PC-3 (cell line): ENCODE measurements at regions not wholly inside any gene's neighbourhood (a gene's known extent, or its start where the extent isn't known, plus 50 kb on each side); places are given as distances from the start of the nearest gene placed in this dataset.
A peak's percentile ranks its signal among the peaks of the same experiment; 100 is the strongest.

ENCODE experiments used
- ATAC-seq: fragments of 200-7000 bp; cut with Tn5 transposase; 2 replicates; pipeline ENCODE4 v1.9.1; 2020; ENCODE audit warnings: mild to moderate bottlenecking, moderate library complexity
- BruUV-seq: library from RNA; stranded (reverse); fragments of 400-500 nt; replicated peaks from 2 replicates; lab custom pipeline; 2021; lab: Mats Ljungman, UMichigan
- CTCF ChIA-PET: fragments of 300-600 bp; sonication (Branson Sonifier 250); formaldehyde crosslinking; loops from one replicate; lab custom pipeline; 2022; ENCODE audit warnings: antibody characterized with exemption; lab: Charles Lee
- POLR2A ChIA-PET: fragments of 300-600 bp; sonication (Branson Sonifier 250); formaldehyde crosslinking; loops from one replicate; lab custom pipeline; 2022; ENCODE audit warnings: antibody characterized with exemption; ENCODE audit not compliant: unreplicated experiment; lab: Charles Lee
- DNase-seq: peaks from one replicate; pipeline ENCODE4 v3.0.0-alpha.2; 2015
- H2AFZ ChIP-seq: fragments of 300-600 bp; sonication (generic); 2 replicates; pipeline ENCODE4 v1.6.0; 2016; ENCODE audit warnings: antibody characterized with exemption, low read length
- H3F3A ChIP-seq: fragments of 300-600 bp; sonication (generic); one replicate; pipeline ENCODE4 v1.6.0; 2017; ENCODE audit warnings: antibody characterized with exemption, low read length, control low read depth, mild to moderate bottlenecking; ENCODE audit not compliant: unreplicated experiment
- H3K27ac ChIP-seq: fragments of 300-600 bp; sonication (generic); 2 replicates; pipeline ENCODE4 v1.5.1; 2016; ENCODE audit warnings: mild to moderate bottlenecking, low read length
- H3K27me3 ChIP-seq: fragments of 300-600 bp; sonication (generic); 2 replicates; pipeline ENCODE4 v1.6.1; 2016; ENCODE audit warnings: low read length, mixed read lengths
- H3K36me3 ChIP-seq: fragments of 300-600 bp; sonication (generic); 2 replicates; pipeline ENCODE4 v1.6.1; 2016; ENCODE audit warnings: low read depth, mixed run types, low read length, mixed read lengths
- H3K4me1 ChIP-seq: fragments of 300-600 bp; sonication (generic); 2 replicates; pipeline ENCODE4 v1.5.1; 2016; ENCODE audit warnings: low read length; ENCODE audit not compliant: insufficient read depth
- H3K4me2 ChIP-seq: fragments of 300-600 bp; sonication (generic); 2 replicates; pipeline ENCODE4 v1.6.0; 2016; ENCODE audit warnings: low read length
- H3K4me3 ChIP-seq: fragments of 300-600 bp; sonication (generic); 2 replicates; pipeline ENCODE4 v1.5.1; 2016; ENCODE audit warnings: mild to moderate bottlenecking, low read length, mixed read lengths
- H3K79me2 ChIP-seq: fragments of 300-600 bp; sonication (generic); 2 replicates; pipeline ENCODE4 v1.6.1; 2017; ENCODE audit warnings: low read length, mixed read lengths
- H3K9ac ChIP-seq: fragments of 300-600 bp; sonication (generic); 2 replicates; pipeline ENCODE4 v1.6.0; 2016; ENCODE audit warnings: mild to moderate bottlenecking, low read length
- H3K9me2 ChIP-seq: fragments of 300-600 bp; sonication (generic); replicated peaks from 2 replicates; pipeline ENCODE4 v1.6.1; 2016; ENCODE audit warnings: mixed run types, low read length, mixed read lengths
- H3K9me3 ChIP-seq: fragments of 300-600 bp; sonication (generic); 2 replicates; pipeline ENCODE4 v1.6.1; 2016; ENCODE audit warnings: low read length, mixed read lengths
- H4K20me1 ChIP-seq: fragments of 300-600 bp; sonication (generic); 2 replicates; pipeline ENCODE4 v1.6.1; 2016; ENCODE audit warnings: low read length, mixed read lengths
- EZH2 ChIP-seq: fragments of 300-600 bp; sonication (generic); IDR thresholded peaks from one replicate; pipeline ENCODE4 v1.6.1; 2017; ENCODE audit warnings: antibody characterized with exemption, mild to moderate bottlenecking, low read length; ENCODE audit not compliant: unreplicated experiment
- EZH2phosphoT487 ChIP-seq: fragments of 300-600 bp; sonication (generic); IDR thresholded peaks from 2 replicates; pipeline ENCODE4 v1.6.1; 2018; ENCODE audit warnings: mild to moderate bottlenecking, antibody characterized with exemption, low read length, borderline replicate concordance
- intact Hi-C: fragments of 100-400 bp; cut with micrococcal nuclease; formaldehyde crosslinking; loops from 2 replicates; pipeline ENCODE4 v1.9.0; 2023
- TF ChIP-seq, protein P1 (sequence below): fragments of 300-600 bp; sonication (generic); conservative IDR thresholded peaks from 2 replicates; pipeline ENCODE4 v1.5.1; 2017; ENCODE audit warnings: antibody characterized with exemption, low read depth, mild to moderate bottlenecking, low read length

DNA sequence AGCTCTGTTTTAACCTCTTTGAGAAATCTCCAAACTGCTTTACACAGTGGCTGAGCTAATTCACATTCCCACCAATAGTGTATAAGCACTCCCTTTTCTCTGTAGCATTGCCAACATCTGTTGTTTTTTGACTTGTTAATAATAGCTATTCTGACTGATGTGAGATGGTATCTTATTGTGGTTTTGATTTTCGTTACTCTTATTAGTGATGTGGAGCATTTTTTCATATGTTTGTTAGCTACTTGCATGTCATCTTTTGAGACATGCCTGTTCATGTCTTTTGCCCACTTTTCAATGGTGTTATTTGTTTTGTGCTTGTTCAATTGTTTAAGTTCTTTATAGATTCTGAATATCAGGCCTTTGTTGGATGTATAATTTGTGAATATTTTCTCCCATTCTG, 225.2 kb upstream of the TRPC7 start:
- H4K20me1 ChIP-seq, result no peaks in the 10 kb centered on the region
- no peaks in the 10 kb centered on the region for H3F3A ChIP-seq
- no peak for TF ChIP-seq EZH2phosphoT487
- peaks cover 8% of the 10 kb centered on the region; the same call in 1 of the 2 replicates for H3K27me3 ChIP-seq
- no peak overlapping the region for H3K4me3 ChIP-seq
- H3K4me2 ChIP-seq, result no peak overlapping the region
- H2AFZ ChIP-seq, result no peak overlapping the region
- H3K79me2 ChIP-seq, result no peaks in the 10 kb centered on the region
- no peak overlapping the region for H3K27ac ChIP-seq
- intact Hi-C loops, result no loop called here
- no peaks in the 10 kb centered on the region for H3K9me2 ChIP-seq
- no peaks in the 10 kb centered on the region for H3K36me3 ChIP-seq
- no peak for DNase-seq
- H3K9me3 ChIP-seq, result no peaks in the 10 kb centered on the region
- no peaks in the 10 kb centered on the region for H3K4me1 ChIP-seq
- ATAC-seq, result no peak
- CTCF ChIA-PET, result no interaction called here
- no peak overlapping the region for H3K9ac ChIP-seq
- no TSS peak for BruUV-seq
- POLR2A ChIA-PET, result no interaction called here

DNA sequence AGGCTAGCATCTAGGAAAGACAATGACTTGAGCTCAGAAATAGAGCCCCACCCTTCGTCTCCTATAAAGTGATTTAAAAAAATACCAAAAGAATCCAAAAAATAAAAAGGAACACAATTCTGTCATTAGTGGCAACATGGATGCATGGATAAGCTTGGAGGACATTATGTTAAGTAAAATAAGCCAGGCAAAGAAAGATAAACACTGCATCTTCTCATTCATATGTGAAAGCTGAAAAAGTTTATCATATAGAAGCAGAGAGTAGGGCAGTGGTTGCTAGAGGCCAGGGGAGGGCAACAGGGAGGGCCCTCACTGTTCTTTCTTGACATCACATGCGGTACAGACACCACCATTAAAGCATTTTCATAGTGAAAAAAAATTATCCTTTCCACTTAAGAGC, 220.9 kb upstream of the TRPC7 start:
- no peaks in the 10 kb centered on the region for H3K9me3 ChIP-seq
- no peak overlapping the region for H3K9ac ChIP-seq
- no peak overlapping the region for H3K4me3 ChIP-seq
- H3K79me2 ChIP-seq, result no peaks in the 10 kb centered on the region
- POLR2A ChIA-PET, result no interaction called here
- H2AFZ ChIP-seq, result no peak overlapping the region
- H3K27ac ChIP-seq, result no peak overlapping the region
- H3K36me3 ChIP-seq, result no peaks in the 10 kb centered on the region
- CTCF ChIA-PET, result no interaction called here
- H3F3A ChIP-seq, result no peaks in the 10 kb centered on the region
- H3K27me3 ChIP-seq, result peaks cover 8% of the 10 kb centered on the region; the same call in 1 of the 2 replicates
- ATAC-seq, result no peak
- DNase-seq, result no peak
- H3K4me1 ChIP-seq, result no peaks in the 10 kb centered on the region
- BruUV-seq, result no TSS peak
- no peaks in the 10 kb centered on the region for H3K9me2 ChIP-seq
- TF ChIP-seq EZH2, result no peak
- no peak for TF ChIP-seq EZH2phosphoT487
- TF ChIP-seq, protein P1, sequence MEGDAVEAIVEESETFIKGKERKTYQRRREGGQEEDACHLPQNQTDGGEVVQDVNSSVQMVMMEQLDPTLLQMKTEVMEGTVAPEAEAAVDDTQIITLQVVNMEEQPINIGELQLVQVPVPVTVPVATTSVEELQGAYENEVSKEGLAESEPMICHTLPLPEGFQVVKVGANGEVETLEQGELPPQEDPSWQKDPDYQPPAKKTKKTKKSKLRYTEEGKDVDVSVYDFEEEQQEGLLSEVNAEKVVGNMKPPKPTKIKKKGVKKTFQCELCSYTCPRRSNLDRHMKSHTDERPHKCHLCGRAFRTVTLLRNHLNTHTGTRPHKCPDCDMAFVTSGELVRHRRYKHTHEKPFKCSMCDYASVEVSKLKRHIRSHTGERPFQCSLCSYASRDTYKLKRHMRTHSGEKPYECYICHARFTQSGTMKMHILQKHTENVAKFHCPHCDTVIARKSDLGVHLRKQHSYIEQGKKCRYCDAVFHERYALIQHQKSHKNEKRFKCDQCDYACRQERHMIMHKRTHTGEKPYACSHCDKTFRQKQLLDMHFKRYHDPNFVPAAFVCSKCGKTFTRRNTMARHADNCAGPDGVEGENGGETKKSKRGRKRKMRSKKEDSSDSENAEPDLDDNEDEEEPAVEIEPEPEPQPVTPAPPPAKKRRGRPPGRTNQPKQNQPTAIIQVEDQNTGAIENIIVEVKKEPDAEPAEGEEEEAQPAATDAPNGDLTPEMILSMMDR, result no peak
- no peaks in the 10 kb centered on the region for H4K20me1 ChIP-seq
- no peak overlapping the region for H3K4me2 ChIP-seq
- intact Hi-C loops, result no loop called here

DNA sequence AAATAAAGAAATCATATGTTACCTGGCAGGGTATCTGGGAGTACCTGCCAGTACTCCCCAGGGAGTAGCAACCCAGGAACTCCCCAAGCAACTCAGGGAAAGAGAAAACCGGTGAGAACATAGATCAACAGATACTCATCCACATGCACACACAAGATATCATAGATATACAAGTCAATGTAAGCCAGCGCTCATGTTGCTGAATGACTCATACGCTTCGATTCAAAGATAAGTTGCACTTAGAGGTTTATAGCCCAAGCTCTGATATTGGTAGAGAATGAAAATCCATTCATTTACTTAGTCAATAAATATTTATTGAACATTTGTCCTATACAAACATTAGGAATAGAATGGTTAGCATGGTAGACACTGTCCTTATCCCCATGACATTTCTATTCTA, 219.1 kb upstream of the TRPC7 start:
- Histone ChIP-seq H2AFZ (no peak overlapping the region), H3K4me3 (no peak overlapping the region), H3K9me2 (no peaks in the 10 kb centered on the region), H3K36me3 (no peaks in the 10 kb centered on the region), H3K27me3 (peaks cover 8% of the 10 kb centered on the region; the same call in 1 of the 2 replicates), H3K27ac (no peak overlapping the region), H3F3A (no peaks in the 10 kb centered on the region), H3K9ac (no peak overlapping the region), H3K9me3 (no peaks in the 10 kb centered on the region), H4K20me1 (no peaks in the 10 kb centered on the region), H3K4me2 (no peak overlapping the region), H3K79me2 (no peaks in the 10 kb centered on the region), H3K4me1 (no peaks in the 10 kb centered on the region)
- peak; percentile 7 for DNase-seq
- POLR2A ChIA-PET, result no interaction called here
- CTCF ChIA-PET, result no interaction called here
- no peak for ATAC-seq
- no TSS peak for BruUV-seq
- intact Hi-C loops, result no loop called here
- TF ChIP-seq EZH2, result no peak
- TF ChIP-seq, protein P1, result no peak
- TF ChIP-seq EZH2phosphoT487, result no peak
